Glutamatergic neuron (in vitro differentiated cells): ENCODE measurements at regions not wholly inside any gene's neighbourhood (a gene's known extent, or its start where the extent isn't known, plus 50 kb on each side); places are given as distances from the start of the nearest gene placed in this dataset.
"Not testable (repeated sequence)": the region's sequence is repeated elsewhere in the genome, so short reads cannot be mapped to it uniquely, and the experiment has no call there.

Experiments
- DNase-seq: peaks from one replicate; pipeline ENCODE4 v3.0.0; 2022
- H3K27ac Mint-ChIP-seq: one replicate; pipeline ENCODE4 v1.8.0; 2020; ENCODE audit warnings: mild to moderate bottlenecking, mixed read lengths, inconsistent platforms; ENCODE audit not compliant: unreplicated experiment
- H3K27me3 Mint-ChIP-seq: one replicate; pipeline ENCODE4 v1.8.0; 2020; ENCODE audit warnings: mild to moderate bottlenecking, moderate library complexity, mixed read lengths, inconsistent platforms; ENCODE audit not compliant: unreplicated experiment
- H3K36me3 Mint-ChIP-seq: one replicate; pipeline ENCODE4 v1.8.0; 2020; ENCODE audit warnings: mild to moderate bottlenecking, mixed read lengths, inconsistent platforms; ENCODE audit not compliant: unreplicated experiment
- H3K4me1 Mint-ChIP-seq: one replicate; pipeline ENCODE4 v1.8.0; 2020; ENCODE audit warnings: mild to moderate bottlenecking, low read depth, mixed read lengths, inconsistent platforms; ENCODE audit not compliant: unreplicated experiment
- H3K4me3 Mint-ChIP-seq: one replicate; pipeline ENCODE4 v1.8.0; 2020; ENCODE audit warnings: mild to moderate bottlenecking, mixed read lengths, inconsistent platforms; ENCODE audit not compliant: unreplicated experiment
- H3K9me3 Mint-ChIP-seq: one replicate; pipeline ENCODE4 v1.8.0; 2020; ENCODE audit warnings: mild to moderate bottlenecking, moderate library complexity, mixed read lengths, inconsistent platforms; ENCODE audit not compliant: unreplicated experiment
- CTCF ChIP-seq: fragments of 200-600 bp; sonication (generic); IDR thresholded peaks from one replicate; pipeline ENCODE4 v1.5.0; 2021; ENCODE audit not compliant: partially characterized antibody, unreplicated experiment

DNA sequence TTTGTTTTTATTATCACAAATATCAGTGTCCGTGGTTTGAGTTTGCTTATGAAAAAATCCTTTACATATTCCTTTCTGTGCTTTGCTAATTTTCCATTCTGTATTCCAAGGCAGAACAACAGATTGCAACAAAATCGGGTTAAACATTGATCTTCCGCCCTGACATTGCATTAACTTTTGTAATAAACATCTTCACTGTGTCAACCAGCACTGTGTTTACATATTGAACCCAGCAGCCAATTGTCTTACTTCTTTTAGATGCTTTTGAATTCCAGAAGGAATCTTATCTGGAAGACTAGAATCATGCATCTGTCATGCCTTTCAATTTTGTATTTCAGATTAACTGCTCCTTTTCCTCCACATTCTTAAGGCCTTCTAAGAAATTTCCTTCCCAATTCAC, 147.8 kb upstream of the CXXC4 start:
- no peak for DNase-seq
- no peak for TF ChIP-seq CTCF
- Mint-ChIP-seq H3K9me3 (no peaks in the 10 kb centered on the region), H3K27me3 (no peaks in the 10 kb centered on the region), H3K27ac (no peak overlapping the region), H3K4me3 (no peak overlapping the region), H3K4me1 (no peaks in the 10 kb centered on the region), H3K36me3 (no peaks in the 10 kb centered on the region)

DNA sequence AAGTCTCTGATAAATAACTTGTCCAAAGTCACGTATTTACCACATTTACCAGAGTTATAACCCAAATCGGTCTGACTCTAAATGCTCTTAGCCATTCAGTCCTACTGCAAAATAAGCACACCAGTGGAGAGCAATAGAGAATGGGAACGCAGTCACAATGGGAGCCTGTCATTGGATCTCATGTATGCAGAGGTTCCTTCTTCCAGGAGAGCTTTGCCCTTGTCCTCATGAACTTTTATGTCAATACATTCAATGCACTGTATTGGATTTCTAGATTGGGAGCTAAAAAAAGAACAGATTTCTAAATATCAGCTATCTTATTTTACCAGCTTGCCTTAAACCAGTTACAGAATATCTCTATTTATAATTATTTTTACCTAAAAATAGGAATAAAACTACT, 149.1 kb upstream of the CXXC4 start:
- no peaks in the 10 kb centered on the region for H3K27me3 Mint-ChIP-seq
- H3K4me3 Mint-ChIP-seq, result no peak overlapping the region
- no peak for DNase-seq

GRCh38 chr4:104649631-104650030, 154.9 kb upstream of the CXXC4 start:
- DNase-seq, result no peak
- Mint-ChIP-seq H3K4me1 (no peaks in the 10 kb centered on the region), H3K27me3 (no peaks in the 10 kb centered on the region), H3K4me3 (no peak overlapping the region), H3K27ac (no peak overlapping the region), H3K36me3 (no peaks in the 10 kb centered on the region), H3K9me3 (no peaks in the 10 kb centered on the region)
- no peak for TF ChIP-seq CTCF

More for the DNA sequence above, 149.1 kb upstream of the CXXC4 start:
- H3K9me3 Mint-ChIP-seq, result no peaks in the 10 kb centered on the region
- no peak for TF ChIP-seq CTCF
- H3K27ac Mint-ChIP-seq, result no peak overlapping the region
- H3K4me1 Mint-ChIP-seq, result no peaks in the 10 kb centered on the region
- H3K36me3 Mint-ChIP-seq, result no peaks in the 10 kb centered on the region

DNA sequence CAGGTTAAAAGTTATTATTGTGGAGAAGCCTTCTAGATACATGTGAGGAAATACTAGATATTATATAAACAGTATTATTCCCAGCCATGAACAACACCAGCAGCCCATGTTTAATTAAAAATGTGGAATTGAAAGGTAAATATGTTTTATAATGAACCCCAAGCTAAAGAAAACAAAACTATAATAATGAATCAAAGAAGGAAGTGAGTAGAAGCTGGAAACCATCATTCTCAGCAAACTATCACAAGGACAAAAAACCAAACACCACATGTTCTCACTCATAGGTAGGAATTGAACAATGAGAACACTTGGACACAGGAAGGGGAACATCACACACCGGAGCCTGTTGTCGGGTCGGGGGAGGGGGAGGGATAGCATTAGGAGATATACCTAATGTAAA, 167.6 kb upstream of the CXXC4 start:
- not testable (repeated sequence) for H3K4me3 Mint-ChIP-seq, DNase-seq, H3K27me3 Mint-ChIP-seq, H3K36me3 Mint-ChIP-seq, H3K27ac Mint-ChIP-seq, H3K4me1 Mint-ChIP-seq, H3K9me3 Mint-ChIP-seq

DNA sequence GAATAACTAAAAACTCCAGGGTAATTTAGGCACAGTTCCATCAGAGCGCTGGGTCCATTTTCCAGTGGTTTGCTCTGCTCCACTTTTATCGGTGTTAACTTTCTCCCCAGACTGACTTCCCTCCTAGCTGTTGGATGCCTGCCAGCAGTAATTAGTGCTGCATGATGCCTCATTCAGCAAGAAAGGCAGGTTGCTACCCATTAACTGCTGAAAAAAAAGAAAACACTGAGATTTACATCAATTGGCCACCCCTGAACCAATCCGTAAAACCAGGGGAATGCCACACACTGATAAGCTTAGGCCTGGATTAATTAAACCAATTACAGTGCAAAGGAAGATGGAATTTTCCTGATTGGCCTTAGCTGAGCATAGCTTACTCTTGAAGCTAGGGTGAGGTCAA, 182.4 kb upstream of the CXXC4 start:
- no peaks in the 10 kb centered on the region for H3K36me3 Mint-ChIP-seq
- H3K27me3 Mint-ChIP-seq, result no peaks in the 10 kb centered on the region
- peak; percentile 35 for DNase-seq
- H3K9me3 Mint-ChIP-seq, result no peaks in the 10 kb centered on the region
- H3K4me1 Mint-ChIP-seq, result peaks cover 4% of the 10 kb centered on the region
- H3K4me3 Mint-ChIP-seq, result no peak overlapping the region
- TF ChIP-seq CTCF, result no peak
- H3K27ac Mint-ChIP-seq, result no peak overlapping the region

DNA sequence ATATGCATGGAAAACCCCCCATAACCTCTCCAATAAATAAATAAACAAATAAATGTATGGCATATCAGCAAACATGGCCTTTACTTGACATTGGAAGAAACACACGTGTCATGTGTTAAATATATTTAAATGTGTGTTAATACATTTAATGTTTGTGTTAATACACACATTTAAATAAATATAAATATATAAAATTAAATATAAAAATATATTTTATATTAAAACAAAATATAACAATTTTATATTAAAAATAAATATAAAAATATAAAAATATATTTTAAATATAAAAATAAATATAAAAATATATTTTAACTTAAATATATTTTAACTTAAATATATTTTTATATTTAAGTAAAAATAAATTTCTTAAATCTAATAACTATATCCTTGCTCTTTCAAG, 187.6 kb upstream of the CXXC4 start:
- DNase-seq, result no peak
- no peaks in the 10 kb centered on the region for H3K36me3 Mint-ChIP-seq
- no peak for TF ChIP-seq CTCF

More for the DNA sequence above, 187.6 kb upstream of the CXXC4 start:
- Mint-ChIP-seq H3K4me1 (peaks cover 4% of the 10 kb centered on the region), H3K27me3 (no peaks in the 10 kb centered on the region), H3K9me3 (no peaks in the 10 kb centered on the region), H3K27ac (no peak overlapping the region), H3K4me3 (no peak overlapping the region)
